IMR-90 (cell line): ENCODE measurements at regions not wholly inside any gene's neighbourhood (a gene's known extent, or its start where the extent isn't known, plus 50 kb on each side); places are given as distances from the start of the nearest gene placed in this dataset.

Experiments used
- ATAC-seq: fragments of 200-7000 bp; cut with Tn5 transposase; 2 replicates; pipeline ENCODE4 v1.9.1; 2020; ENCODE audit warnings: low read depth, mild to moderate bottlenecking, moderate library complexity
- BruUV-seq: library from RNA; stranded (reverse); fragments of 400-500 nt; replicated peaks from 2 replicates; lab custom pipeline; 2021; lab: Mats Ljungman, UMichigan
- CTCF ChIA-PET: fragments of 300-600 bp; formaldehyde crosslinking; extraction: SDS; loops from one replicate; lab custom pipeline; 2021; ENCODE audit warnings: antibody characterized with exemption; lab: Yijun Ruan, JAX
- POLR2A ChIA-PET: fragments of 300-600 bp; sonication (Branson Sonifier 250); formaldehyde crosslinking; loops from one replicate; lab custom pipeline; 2022; ENCODE audit warnings: antibody characterized with exemption; ENCODE audit not compliant: unreplicated experiment; lab: Charles Lee
- DNase-seq: peaks from one replicate; pipeline ENCODE4 v3.0.0; 2013
- H2AFZ ChIP-seq: replicated peaks from 2 replicates; pipeline ENCODE3; 2013; ENCODE audit warnings: low read length, mild to moderate bottlenecking; ENCODE audit not compliant: poor library complexity
- H2AK5ac ChIP-seq: 2 replicates; pipeline ENCODE4 v1.6.1; 2013; ENCODE audit warnings: low read depth, low read length, inconsistent platforms
- H2AK9ac ChIP-seq: replicated peaks from 2 replicates; pipeline ENCODE3; 2013; ENCODE audit warnings: mild to moderate bottlenecking, low read depth, low read length, moderate library complexity; ENCODE audit not compliant: poor library complexity
- H2BK120ac ChIP-seq: 2 replicates; pipeline ENCODE4 v1.6.1; 2013; ENCODE audit warnings: low read depth, low read length, inconsistent platforms
- H2BK15ac ChIP-seq: 3 replicates; pipeline ENCODE4 v1.6.1; 2013; ENCODE audit warnings: low read depth, low read length, inconsistent platforms
- H2BK20ac ChIP-seq: 2 replicates; pipeline ENCODE4 v1.6.1; 2013; ENCODE audit warnings: low read depth, mild to moderate bottlenecking, inconsistent platforms, low read length, moderate library complexity
- H2BK5ac ChIP-seq: 2 replicates; pipeline ENCODE4 v1.6.1; 2013; ENCODE audit warnings: mild to moderate bottlenecking, low read depth, low read length, inconsistent platforms; ENCODE audit not compliant: poor library complexity, severe bottlenecking
- H3K14ac ChIP-seq: replicated peaks from 2 replicates; pipeline ENCODE4 v1.6.1; 2013; ENCODE audit warnings: low read depth, low read length, inconsistent platforms
- H3K18ac ChIP-seq: 2 replicates; pipeline ENCODE4 v1.6.1; 2013; ENCODE audit warnings: low read depth, low read length, control low read depth
- H3K23ac ChIP-seq: 2 replicates; pipeline ENCODE4 v1.6.1; 2013; ENCODE audit warnings: low read depth, low read length, inconsistent platforms
- H3K27ac ChIP-seq: 2 replicates; pipeline ENCODE4 v1.5.1; 2013; ENCODE audit warnings: mild to moderate bottlenecking, control low read depth, low read length; ENCODE audit not compliant: insufficient read depth
- H3K27me3 ChIP-seq: 2 replicates; pipeline ENCODE4 v1.6.1; 2013; ENCODE audit warnings: low read length; ENCODE audit not compliant: control insufficient read depth, insufficient read depth
- H3K36me3 ChIP-seq: 2 replicates; pipeline ENCODE4 v1.6.1; 2013; ENCODE audit warnings: low read length, mixed read lengths; ENCODE audit not compliant: control insufficient read depth, insufficient read depth
- H3K4ac ChIP-seq: 2 replicates; pipeline ENCODE4 v1.6.1; 2013; ENCODE audit warnings: low read depth, low read length, inconsistent platforms
- H3K4me1 ChIP-seq: 2 replicates; pipeline ENCODE4 v1.6.1; 2013; ENCODE audit warnings: low read length, mixed read lengths; ENCODE audit not compliant: control insufficient read depth, insufficient read depth
- H3K4me2 ChIP-seq: 2 replicates; pipeline ENCODE4 v1.6.1; 2013; ENCODE audit warnings: low read depth, mild to moderate bottlenecking, control low read depth, low read length, moderate library complexity
- H3K4me3 ChIP-seq: 2 replicates; pipeline ENCODE4 v1.5.1; 2013; ENCODE audit warnings: low read depth, mild to moderate bottlenecking, control low read depth, low read length, moderate library complexity; ENCODE audit not compliant: insufficient read depth
- H3K56ac ChIP-seq: 2 replicates; pipeline ENCODE4 v1.6.1; 2013; ENCODE audit warnings: low read length, inconsistent platforms; ENCODE audit not compliant: insufficient read depth; ENCODE audit errors: extremely low read depth
- H3K79me1 ChIP-seq, 2 experiments: 2 replicates each; pipeline ENCODE4 v1.6.1; 2013; ENCODE audit warnings: low read length in 2 of 2, inconsistent platforms in 1 of 2, low read depth in 1 of 2
- H3K9ac ChIP-seq: 2 replicates; pipeline ENCODE4 v1.6.1; 2013; ENCODE audit warnings: low read depth, low read length, control low read depth
- H3K9me1 ChIP-seq: 2 replicates; pipeline ENCODE4 v1.6.1; 2013; ENCODE audit warnings: low read length, inconsistent platforms; ENCODE audit not compliant: insufficient read depth
- H3K9me3 ChIP-seq: 2 replicates; pipeline ENCODE4 v1.6.1; 2013; ENCODE audit warnings: low read length; ENCODE audit not compliant: control insufficient read depth, insufficient read depth
- H4K20me1 ChIP-seq: 2 replicates; pipeline ENCODE4 v1.6.1; 2013; ENCODE audit warnings: low read length, inconsistent platforms; ENCODE audit not compliant: insufficient read depth
- H4K5ac ChIP-seq: 2 replicates; pipeline ENCODE4 v1.6.1; 2013; ENCODE audit warnings: mild to moderate bottlenecking, low read depth, low read length, control low read depth
- H4K8ac ChIP-seq, 2 experiments: 2 replicates each; pipeline ENCODE4 v1.6.1; 2013; ENCODE audit warnings: low read depth in 2 of 2, low read length in 2 of 2, control low read depth in 1 of 2, inconsistent platforms in 1 of 2
- H4K91ac ChIP-seq: 2 replicates; pipeline ENCODE4 v1.6.1; 2013; ENCODE audit warnings: low read depth, low read length, inconsistent platforms; ENCODE audit not compliant: insufficient read depth
- RCOR1 ChIP-seq: IDR thresholded peaks from 2 replicates; pipeline ENCODE4 v1.6.1; 2012; ENCODE audit warnings: mild to moderate bottlenecking, low read length, improper control_type of control experiment; ENCODE audit not compliant: insufficient replicate concordance
- WGBS, 2 experiments: methylation state at CpG; one replicate each; pipeline versions ENCODE4 v1.1.5 to v1.1.7; 2013; ENCODE audit warnings: missing lambda C conversion rate in 2 of 2; ENCODE audit not compliant: insufficient read length in 1 of 2; ENCODE audit errors: extremely low coverage in 2 of 2; 5-methylcytosine and 5-hydroxymethylcytosine counted together
- dilution Hi-C: fragments of 300-500 bp; cut with HindIII; formaldehyde crosslinking; loops from one replicate; pipeline ENCODE4 v1.14.3; 2018; ENCODE audit warnings: low sequenced_read_pairs; ENCODE audit not compliant: unreplicated experiment
- in situ Hi-C: fragments of 300-500 bp; cut with MboI; formaldehyde crosslinking; loops from 3 replicates; pipeline ENCODE4 v1.14.3; 2019; ENCODE audit warnings: low sequenced_read_pairs, inconsistent platforms, mixed read lengths
- intact Hi-C: fragments of 100-400 bp; cut with micrococcal nuclease; formaldehyde crosslinking; loops from 2 replicates; pipeline ENCODE4 v1.10.0; 2022
- TF ChIP-seq, protein P1 (sequence below): fragments of 150-350 bp; IDR thresholded peaks from 2 replicates; pipeline ENCODE4 v1.6.1; 2016; ENCODE audit warnings: low read depth, mild to moderate bottlenecking, low read length, moderate library complexity, borderline replicate concordance

DNA sequence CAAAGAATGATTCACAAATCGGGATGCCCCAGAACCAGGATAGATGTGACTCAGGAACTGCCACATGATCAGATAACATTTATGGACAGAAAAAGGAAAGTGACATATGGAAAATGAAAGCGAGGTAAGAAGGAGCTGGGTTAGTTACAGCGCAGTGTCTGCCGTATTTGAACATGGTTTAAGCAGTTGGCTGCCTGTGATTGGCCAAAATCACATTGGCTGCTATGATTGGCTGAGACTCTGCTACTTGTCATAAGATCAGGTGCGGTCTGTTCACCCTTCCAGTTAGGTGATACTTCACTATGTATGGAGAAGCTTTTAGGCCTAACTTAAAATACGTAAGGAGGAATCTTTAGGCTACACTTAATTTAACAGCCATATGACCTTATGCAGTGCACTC is 322.7 kb upstream of the HAND2 start:
- no peak overlapping the region for H3K23ac ChIP-seq
- no peak overlapping the region for H3K56ac ChIP-seq
- in situ Hi-C loops, result no loop called here
- no peak overlapping the region for H3K27ac ChIP-seq
- dilution Hi-C loops, result no loop called here
- BruUV-seq, result no TSS peak
- H3K27me3 ChIP-seq, result no peaks in the 10 kb centered on the region
- no peak overlapping the region for H4K91ac ChIP-seq
- TF ChIP-seq, protein P1, sequence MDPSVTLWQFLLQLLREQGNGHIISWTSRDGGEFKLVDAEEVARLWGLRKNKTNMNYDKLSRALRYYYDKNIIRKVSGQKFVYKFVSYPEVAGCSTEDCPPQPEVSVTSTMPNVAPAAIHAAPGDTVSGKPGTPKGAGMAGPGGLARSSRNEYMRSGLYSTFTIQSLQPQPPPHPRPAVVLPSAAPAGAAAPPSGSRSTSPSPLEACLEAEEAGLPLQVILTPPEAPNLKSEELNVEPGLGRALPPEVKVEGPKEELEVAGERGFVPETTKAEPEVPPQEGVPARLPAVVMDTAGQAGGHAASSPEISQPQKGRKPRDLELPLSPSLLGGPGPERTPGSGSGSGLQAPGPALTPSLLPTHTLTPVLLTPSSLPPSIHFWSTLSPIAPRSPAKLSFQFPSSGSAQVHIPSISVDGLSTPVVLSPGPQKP, result no peak
- TF ChIP-seq RCOR1, result no peak
- no peak overlapping the region for H2BK120ac ChIP-seq
- no peak overlapping the region for H2AK9ac ChIP-seq
- CTCF ChIA-PET, result no interaction called here
- H2BK20ac ChIP-seq, result no peak overlapping the region
- no peak for ATAC-seq
- no peaks in the 10 kb centered on the region for H3K4me1 ChIP-seq
- H2BK15ac ChIP-seq, result no peak overlapping the region
- no peak overlapping the region for H4K5ac ChIP-seq
- H2AK5ac ChIP-seq, result no peak overlapping the region
- H2BK5ac ChIP-seq, result no peak overlapping the region
- H3K4me2 ChIP-seq, result no peak overlapping the region
- no peak overlapping the region for H3K18ac ChIP-seq
- no peaks in the 10 kb centered on the region for H3K36me3 ChIP-seq
- no CpG with 5 or more reads among the region's 6 CpGs for WGBS, 2 experiments
- no peak overlapping the region for H3K9ac ChIP-seq
- no peak for DNase-seq
- no peaks in the 10 kb centered on the region for H4K20me1 ChIP-seq
- H3K4me3 ChIP-seq, result no peak overlapping the region
- no peak overlapping the region for H2AFZ ChIP-seq
- POLR2A ChIA-PET, result no interaction called here
- H3K79me1 ChIP-seq, result no peaks in the 10 kb centered on the region
- H3K9me1 ChIP-seq, result no peaks in the 10 kb centered on the region
- intact Hi-C loops, result no loop called here
- no peak overlapping the region for H3K14ac ChIP-seq
- H3K4ac ChIP-seq, result no peak overlapping the region
- H4K8ac ChIP-seq, result no peak overlapping the region
- H3K9me3 ChIP-seq, result no peaks in the 10 kb centered on the region
